HG03196 (cell line): ENCODE measurements at regions not wholly inside any gene's neighbourhood (a gene's known extent, or its start where the extent isn't known, plus 50 kb on each side); places are given as distances from the start of the nearest gene placed in this dataset.

Source experiments
- ATAC-seq: cut with Tn5 transposase; IDR thresholded peaks from one replicate; pipeline ENCODE4 v1.9.1; 2021; ENCODE audit not compliant: unreplicated experiment

DNA sequence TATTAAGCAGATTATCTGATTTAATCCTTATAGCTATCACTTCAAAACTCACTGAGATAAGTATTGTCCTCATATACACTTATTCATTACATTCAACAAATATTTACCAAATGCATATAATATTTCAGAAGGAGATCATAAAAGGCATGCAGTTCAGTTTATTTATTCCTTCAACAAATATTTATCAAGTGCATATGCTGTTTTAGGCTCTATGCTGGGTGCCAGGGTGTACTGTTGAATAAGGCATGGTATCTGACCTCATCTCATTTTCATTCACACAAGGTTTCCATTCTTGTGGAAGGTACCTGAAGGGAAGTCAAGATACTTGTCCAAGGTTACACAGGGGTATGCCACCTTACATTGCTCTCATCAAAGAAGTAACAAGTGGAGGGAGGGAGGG, 213.0 kb downstream of the INSIG2 start:
- no peak for ATAC-seq

DNA sequence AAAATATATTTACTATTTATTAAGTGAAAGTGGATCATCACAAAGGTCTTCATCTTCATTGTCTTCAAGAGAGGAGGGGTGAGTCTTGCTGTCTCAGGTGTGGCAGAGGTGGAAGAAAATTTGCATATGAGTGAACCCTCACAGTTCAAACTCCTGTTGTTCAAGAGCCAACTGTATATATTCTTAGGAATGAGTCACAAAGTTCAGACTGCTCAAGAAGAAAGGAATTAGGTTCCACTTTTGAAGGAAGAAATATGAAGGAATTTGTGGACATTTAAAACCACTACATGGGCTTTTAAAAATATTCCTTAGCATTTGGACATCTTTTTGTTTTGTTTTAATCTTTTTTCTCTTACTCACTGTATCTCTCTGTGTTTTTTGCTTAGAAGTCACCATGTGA, 212.6 kb downstream of the INSIG2 start:
- no peak for ATAC-seq

DNA sequence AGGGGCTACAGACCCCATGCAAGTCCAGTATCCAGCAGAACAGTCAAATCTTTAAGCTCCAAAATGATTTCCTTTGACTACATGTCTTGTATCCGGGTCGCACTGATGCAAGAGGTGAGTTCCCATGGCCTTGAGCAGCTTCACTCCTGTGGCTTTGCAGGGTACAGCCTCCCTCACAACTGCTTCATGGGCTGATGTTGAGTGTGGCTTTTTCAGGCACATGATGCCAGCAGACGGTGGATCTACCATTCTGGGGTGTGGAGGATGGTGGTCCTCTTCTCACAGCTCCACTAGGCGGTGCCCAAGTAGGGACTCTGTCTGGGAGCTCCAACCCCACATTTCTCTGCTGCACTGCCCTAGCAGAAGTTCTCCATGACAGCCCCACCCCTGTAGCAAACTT, 208.4 kb downstream of the INSIG2 start:
- ATAC-seq = no peak

DNA sequence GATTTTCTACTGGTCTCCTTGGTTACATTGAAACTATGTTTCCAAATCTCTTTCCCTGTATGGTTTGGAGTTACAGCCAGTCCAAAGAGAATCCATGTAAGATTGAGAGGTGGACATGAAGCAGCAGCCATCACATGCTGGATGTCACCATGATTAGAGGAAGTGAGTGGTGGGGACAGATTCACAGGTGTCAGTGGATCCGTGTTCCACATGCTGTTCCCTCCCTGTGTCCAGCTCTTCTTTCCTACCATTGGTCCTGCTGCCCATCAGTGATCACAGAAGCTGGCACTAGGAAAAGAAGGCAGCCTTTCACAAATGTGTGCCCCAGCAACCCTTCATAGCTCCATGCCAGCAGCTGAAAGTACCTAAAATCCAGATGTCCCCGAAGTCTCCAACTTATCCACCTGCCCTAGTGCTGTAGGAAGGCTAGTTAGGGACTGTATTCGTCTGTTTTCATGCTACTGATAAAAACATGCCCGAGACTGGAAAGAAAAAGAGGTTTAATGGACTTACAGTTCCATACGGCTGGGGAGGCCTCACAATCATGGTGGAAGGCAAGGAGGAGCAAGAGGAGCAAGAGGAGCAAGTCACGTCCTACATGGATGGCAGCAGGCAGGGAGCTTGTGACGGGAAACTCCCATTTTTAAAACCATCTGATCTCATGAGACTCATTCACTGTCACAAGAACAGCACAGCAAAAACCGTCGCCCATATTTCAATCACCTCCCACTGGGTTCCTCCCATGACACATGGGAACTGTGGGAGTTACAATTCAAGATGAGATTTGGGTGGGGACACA, 207.5 kb downstream of the INSIG2 start:
- ATAC-seq = no peak

DNA sequence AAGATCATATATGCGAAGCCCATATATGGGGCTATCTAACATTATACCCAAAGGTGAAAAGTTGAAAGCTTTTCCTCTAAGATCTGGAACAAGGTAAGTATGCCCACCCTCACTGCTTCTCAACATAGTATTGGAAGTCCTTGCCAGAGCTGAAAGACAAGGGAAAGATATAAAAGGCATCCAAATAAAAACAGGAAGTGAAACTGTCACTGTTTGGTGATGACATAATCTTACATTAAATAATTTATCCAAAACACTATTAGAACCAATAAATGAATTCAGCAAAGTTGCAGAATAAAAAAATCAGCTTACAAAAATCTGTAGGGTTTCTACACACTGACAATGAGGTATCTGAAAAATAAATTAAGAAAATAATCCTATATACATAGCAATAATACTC, 205.8 kb downstream of the INSIG2 start:
- ATAC-seq = no peak

DNA sequence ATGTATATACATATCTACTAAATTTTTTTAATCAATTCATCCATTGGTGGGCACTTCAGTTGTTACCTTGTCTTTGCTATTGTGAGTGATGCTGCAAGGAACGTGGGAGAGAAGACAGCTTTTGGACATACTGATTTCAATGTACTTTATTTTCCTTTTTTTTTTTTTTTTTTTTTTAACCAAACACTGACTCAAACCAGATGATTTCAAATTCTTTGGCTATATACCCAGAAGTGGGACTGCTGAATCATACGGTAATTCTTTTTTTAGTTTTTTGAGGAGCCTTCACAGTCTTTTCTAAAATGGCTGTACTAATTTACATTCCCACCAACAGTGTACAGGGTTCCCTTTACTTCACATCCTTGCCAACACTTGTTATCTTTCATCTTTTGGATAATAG, 204.7 kb downstream of the INSIG2 start:
- no peak for ATAC-seq

DNA sequence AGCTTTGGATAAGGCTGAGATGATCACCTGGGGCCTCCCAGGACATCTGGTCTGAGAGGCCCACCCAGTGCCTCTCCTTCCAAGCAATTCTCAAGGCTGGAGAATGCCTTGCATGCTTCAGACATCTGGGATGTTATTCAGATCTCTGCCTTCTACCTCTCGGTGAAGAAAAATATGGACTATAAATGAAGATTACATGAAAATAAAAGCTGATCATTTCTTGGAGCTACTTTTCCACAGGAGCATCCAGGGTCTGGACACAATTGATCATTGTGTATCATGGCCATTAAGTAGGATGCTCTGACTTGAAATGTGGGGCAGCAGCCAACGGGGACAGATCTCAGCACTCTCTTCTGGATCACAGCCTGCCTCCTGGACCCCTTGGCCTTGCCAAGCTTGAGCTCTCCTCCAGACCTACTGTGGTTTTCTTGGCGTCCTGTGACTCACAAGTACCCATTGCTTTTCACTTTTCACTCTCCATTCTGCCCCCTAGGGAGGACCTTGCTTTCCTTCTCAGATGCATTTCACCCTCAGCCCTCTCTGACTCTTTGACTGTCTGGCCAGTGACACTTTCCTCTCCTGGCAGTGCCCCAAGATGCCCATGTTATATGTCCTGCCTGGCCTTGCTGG, 203.1 kb downstream of the INSIG2 start:
- no peak for ATAC-seq

DNA sequence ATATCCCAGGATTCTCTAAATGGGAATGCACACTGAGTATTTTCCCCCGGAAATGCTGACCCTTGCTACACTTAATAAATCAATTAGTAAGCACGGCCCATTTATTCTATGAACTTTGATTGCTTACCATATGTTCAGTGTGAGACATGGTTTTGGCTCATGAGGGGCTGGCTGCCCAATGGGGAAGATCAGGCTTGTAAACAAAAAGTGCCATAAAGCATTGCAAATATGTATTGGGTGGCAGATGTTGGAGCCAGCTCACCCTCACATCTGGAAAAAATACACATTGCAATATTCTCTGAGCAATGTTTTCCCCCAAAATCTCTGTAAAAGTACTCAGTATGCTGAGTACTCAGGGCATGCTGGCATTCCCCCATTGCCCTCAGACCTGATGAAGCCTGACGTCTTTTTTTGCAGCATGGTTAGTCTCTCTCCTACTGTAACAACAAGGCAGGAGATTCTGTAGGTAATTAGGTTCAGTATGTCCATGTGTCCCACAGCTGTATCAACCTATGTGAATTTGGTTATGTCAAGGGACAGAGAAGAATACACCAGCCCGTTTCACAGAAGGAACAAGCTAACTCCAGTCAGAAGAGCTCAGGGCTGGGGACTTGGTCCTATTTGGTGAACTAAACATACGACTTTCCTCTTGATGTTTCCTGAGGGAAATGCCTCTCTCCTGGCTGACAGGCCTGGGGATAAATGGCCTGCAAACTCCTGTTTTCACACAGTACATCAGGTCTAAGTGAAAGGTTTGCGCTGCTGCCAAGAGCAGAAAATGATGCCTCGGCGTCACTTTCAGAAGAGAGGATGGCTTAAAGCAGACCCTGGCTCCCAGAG, 202.4 kb downstream of the INSIG2 start:
- ATAC-seq = no peak

DNA sequence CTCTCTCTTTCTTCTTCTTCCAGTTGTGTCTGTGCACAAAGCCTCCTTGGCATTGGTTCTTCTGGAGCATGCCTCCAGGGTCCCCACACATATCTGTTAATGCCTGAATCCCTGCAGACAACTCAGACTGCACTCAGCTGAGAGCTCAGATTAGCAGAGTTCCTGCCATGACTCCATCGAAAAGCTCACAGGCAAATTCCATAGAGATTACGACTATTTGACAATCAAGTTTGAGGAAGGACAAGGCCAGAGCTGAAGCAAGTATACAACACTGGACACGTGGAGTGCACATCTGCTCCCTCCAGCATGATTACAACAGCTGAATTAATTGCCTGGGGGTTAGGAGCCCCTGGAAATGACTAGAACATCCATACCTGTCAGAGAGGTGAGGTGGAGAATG, 190.7 kb downstream of the INSIG2 start:
- no peak for ATAC-seq

DNA sequence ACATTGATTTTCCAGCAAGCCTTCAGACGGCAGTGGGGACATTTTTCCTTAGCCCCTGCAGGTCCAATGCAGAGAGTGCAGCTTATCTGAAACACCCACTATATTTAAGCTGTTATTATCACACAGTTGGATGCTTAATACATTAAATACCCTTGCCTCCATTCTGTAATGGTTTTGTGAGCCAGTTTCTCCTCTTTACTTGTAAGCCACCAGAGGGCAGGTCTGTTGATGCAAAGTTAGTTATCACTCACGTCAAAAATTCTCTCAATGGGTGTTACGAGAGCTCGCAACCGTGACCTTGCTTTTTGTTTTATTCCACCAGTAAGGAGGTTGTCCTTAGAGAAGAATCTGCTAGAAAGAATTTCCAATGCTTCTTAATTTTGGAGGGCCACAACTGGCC, 189.8 kb downstream of the INSIG2 start:
- ATAC-seq = no peak

DNA sequence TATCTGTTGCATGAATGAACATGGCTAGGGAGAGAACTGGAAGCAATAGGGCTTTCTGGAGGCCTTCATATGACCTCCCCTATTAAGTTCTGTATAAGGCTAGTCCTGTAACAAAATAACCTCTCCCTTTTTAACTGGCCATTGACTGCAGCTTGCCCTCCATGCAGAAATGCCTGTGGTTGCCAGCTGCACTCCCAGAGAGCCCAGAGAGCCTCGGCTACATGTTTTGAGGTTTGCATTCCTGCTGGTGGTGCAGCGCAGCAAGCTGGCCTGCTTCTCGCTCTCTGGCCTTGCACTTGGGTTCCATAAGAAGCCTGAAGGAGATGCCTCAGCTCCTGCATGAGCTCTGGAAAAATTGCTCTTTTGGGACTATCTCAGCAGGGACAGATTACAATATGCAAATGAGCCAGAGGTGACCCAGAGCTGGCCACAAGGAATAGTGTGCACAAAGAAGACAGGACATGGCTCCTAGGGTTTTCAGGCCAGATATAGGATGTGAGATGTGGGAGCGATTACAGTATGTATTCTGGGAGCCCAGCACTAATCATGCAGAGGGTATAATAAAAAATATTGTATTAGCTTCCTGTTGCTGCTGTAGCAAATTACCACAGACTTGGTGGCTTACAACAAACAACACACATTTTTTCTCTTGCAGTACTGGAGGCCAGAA, 186.7 kb downstream of the INSIG2 start:
- ATAC-seq = no peak

DNA sequence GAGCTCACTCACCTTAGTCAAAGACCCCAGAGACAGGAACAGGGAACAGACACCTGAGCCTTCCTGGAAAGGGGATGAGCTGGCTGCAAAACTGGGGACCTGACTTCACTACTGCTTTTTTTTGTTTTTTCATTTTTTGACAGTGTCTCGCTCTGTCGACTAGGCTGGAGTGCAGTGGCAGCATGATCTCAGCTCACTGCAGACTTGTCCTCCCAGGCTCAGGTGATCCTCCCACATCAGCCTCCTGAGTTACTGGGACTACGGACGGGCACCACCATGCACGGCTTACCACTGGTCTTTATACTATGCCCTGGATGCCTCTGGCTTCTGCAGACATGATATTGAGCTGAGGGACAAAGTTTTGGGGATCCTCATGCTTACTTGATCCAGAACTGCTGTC, 184.1 kb downstream of the INSIG2 start:
- ATAC-seq = no peak

DNA sequence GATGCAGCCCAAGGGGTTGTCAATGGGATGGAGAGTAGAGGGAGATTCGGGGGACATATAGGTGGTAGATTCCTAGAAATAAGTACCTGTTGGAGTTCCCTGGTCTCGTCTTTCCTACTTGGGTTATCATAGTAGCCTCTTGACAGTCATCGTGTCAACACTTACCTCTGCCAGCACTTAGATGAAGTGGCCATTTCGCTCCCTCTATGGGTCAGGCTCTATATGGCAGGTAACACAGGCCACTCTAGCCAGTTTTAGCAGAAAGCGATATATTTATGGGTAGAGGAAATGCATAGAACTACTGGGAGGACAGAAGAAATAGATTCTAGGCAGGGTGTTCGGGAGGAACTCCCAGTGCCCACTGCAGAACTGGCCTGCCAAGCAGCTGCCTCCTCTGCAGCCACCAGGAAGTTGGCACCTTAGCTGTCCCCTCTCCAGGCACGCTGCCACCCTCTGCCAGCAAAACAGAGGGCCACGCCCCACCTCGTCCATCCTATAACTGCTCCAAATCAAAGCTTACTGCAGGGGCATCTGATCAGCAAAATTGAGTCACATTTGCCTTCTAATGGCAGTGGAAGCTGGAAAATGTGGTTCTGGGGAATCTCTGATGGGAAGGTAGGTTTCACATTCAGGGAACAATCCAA, 181.3 kb downstream of the INSIG2 start:
- ATAC-seq = no peak

DNA sequence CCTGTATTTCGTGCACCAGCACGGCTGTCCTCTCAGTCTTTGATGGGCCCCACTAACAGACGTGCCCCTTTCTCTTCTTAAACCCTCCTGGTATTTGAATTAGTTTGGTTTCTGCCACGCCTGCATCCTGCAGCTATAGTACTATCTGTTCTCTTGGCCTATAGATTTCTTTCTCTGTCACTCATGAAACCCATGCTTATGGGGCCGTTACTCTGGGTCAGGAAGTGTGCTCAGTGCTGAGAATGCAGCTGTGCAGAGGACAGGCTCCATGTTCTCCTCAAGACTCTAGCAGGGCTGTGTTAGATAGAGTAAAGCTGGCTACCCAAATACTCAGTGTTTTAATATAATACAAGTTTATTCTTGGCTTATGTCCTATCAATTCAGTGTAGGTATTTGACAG, 180.0 kb downstream of the INSIG2 start:
- no peak for ATAC-seq

DNA sequence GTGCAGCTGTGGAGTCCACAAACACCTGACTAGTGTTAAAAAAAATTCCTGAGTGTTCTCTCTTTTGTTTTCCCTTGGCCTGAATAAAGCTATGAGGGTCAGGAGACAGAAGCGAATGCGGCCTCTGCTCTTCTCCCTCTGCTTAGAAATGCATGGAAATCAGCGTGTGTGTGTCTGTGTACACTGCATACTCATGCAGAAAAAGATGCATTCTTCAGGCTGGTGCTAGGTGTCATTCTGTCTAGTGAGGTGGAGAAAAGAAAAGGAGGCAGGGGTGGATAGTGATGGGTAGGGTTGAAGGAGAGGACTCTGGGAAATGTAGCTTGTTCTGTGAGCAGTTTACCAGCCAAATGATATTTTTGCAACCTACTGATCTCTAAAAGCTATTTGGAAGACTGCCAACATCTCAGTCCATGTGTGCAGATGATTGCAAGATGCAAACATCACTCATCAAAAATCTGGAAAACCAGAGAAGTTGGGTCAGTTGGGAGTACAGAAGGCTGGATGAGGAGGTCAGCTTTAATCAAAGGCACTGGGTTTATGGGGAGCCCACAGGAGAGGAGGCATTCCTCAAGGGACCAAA, 177.7 kb downstream of the INSIG2 start:
- no peak for ATAC-seq

DNA sequence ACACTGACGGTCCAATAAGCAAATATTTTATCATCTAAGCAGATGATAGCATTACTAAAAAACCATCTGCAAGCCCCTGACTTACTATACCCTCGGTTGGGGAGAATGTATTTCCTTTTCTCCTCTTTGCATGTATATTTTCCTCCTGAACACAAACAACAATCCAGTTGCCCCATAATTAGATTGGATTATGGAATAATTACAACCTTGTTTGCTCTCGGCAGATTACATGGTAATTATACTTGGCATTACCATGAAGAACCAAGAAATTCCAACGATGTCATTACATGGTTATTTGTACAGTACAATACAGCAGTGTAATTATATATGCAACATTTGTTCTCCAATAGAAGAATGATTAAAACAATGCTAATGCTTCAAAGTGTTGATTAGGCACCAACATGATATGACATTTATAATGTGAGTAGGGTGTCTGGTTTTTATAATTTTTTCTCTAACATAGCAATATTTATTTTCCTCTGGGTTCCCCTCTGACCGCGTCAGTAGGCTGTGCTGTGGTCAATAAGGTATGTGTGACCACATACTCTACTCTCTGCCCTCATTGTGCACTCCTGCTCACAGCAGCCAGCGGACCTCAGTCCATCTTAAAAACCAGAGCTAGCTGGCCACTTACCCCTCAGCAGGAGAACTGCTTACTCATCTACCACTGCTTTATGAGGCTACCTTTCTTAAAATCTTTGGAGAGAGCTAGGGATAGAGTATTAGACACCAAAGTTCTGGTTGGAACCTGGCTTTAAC, 176.1 kb downstream of the INSIG2 start:
- ATAC-seq = no peak

DNA sequence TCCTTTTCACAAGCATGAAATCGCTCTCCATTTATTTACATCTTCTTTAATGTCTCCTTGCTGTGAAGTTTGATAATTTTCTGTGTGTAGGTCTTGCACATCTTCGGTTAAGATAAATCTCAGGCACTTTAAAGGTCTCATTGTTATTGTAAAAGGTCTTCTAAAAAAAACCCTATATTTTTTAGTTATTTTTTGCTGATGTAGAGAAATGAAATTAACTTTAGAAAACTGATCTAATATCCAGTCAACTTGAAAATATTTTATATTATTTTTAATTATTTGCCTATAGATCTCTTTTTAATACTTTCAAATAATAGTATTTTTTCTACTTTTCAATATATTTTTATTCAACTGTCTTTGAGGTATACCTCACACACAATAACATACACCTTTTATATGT, 169.4 kb downstream of the INSIG2 start:
- no peak for ATAC-seq

DNA sequence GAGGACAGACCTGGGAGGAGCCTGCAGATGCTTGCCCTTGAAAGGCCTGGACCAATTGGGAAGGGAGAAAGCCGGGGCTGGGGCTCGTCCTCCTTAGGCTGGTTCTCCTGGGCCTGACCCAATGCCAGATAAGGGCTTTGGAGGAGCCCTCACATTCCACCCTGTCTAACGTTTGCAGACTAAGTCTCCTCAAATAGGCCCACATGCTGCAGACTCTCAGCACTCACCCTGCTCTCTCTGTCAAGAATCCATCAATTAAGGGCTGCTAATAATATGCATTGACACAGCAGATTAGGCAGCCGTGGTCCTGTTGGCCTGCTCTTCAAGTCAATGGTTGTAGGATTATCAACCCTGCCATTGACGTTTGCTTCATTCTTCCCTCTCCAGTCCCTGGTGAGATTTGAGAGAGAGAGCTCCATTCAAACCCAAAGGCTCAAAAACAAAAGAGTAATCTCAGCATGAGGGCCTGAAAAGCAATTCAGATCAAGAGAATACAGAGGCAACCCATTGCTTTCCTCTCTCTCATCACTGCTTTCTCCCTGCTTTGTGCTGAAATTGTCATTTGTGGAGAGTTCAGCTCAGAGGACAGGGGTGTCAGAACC, 167.6 kb downstream of the INSIG2 start:
- ATAC-seq = no peak

DNA sequence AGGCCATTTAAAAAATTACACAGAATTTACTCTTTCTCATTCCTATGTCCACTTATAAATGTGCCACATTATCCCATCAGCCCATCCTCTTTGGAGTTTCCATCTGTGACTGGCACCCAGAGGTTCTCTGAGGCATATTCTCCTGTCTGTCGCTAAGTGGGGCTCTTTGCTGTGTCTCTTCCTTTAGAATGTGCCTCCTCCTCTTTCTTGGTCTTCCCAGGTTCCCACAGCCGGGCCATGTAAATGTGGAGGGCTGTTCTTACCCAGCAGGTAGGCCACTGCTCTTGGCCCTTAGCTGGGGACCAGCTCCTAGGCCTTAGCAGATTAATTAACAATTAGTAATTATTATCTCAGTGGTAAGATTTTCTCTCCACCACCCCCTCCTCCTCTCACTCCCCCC, 167.0 kb downstream of the INSIG2 start:
- no peak for ATAC-seq
